Smooth muscle cell (in vitro differentiated cells): ENCODE measurements at regions not wholly inside any gene's neighbourhood (a gene's known extent, or its start where the extent isn't known, plus 50 kb on each side); places are given as distances from the start of the nearest gene placed in this dataset.

Source experiments
- DNase-seq: peaks from one replicate; lab custom pipeline; 2025; ENCODE audit not compliant: unreplicated experiment; lab: John Stamatoyannopoulos, UW
- H2AFZ ChIP-seq: fragments of 200-600 bp; sonication (generic); 2 replicates; pipeline ENCODE4 v1.6.0; 2016; ENCODE audit warnings: antibody characterized with exemption, low read depth, mild to moderate bottlenecking
- H3F3A ChIP-seq: fragments of 200-600 bp; sonication (generic); 2 replicates; pipeline ENCODE4 v1.6.0; 2017; ENCODE audit warnings: antibody characterized with exemption, low read depth
- H3K27ac ChIP-seq: fragments of 200-600 bp; sonication (generic); 2 replicates; pipeline ENCODE4 v1.5.1; 2016; ENCODE audit warnings: low read depth, mild to moderate bottlenecking
- H3K27me3 ChIP-seq: fragments of 200-600 bp; sonication (generic); 2 replicates; pipeline ENCODE4 v1.6.1; 2016; ENCODE audit warnings: low read depth, mild to moderate bottlenecking
- H3K36me3 ChIP-seq: fragments of 200-600 bp; sonication (generic); 2 replicates; pipeline ENCODE4 v1.5.1; 2016; ENCODE audit warnings: low read depth
- H3K4me1 ChIP-seq: fragments of 200-600 bp; sonication (generic); 2 replicates; pipeline ENCODE4 v1.5.1; 2016; ENCODE audit warnings: low read depth
- H3K4me2 ChIP-seq: fragments of 200-600 bp; sonication (generic); 2 replicates; pipeline ENCODE4 v1.6.0; 2016; ENCODE audit warnings: mild to moderate bottlenecking
- H3K4me3 ChIP-seq: fragments of 200-600 bp; sonication (generic); 2 replicates; pipeline ENCODE4 v1.5.1; 2016; ENCODE audit warnings: mild to moderate bottlenecking
- H3K79me2 ChIP-seq: fragments of 200-600 bp; sonication (generic); 2 replicates; pipeline ENCODE4 v1.6.0; 2016; ENCODE audit warnings: low read depth, mild to moderate bottlenecking
- H3K9ac ChIP-seq: fragments of 200-600 bp; sonication (generic); 2 replicates; pipeline ENCODE4 v1.6.0; 2016; ENCODE audit warnings: low read depth
- H3K9me3 ChIP-seq: fragments of 200-600 bp; sonication (generic); replicated peaks from 2 replicates; pipeline ENCODE4 v1.5.1; 2016; ENCODE audit warnings: low read depth
- H4K20me1 ChIP-seq: fragments of 200-600 bp; sonication (generic); 2 replicates; pipeline ENCODE4 v1.6.0; 2016; ENCODE audit warnings: low read depth
- CTCF ChIP-seq: fragments of 200-600 bp; sonication (generic); IDR thresholded peaks from 2 replicates; pipeline ENCODE4 v1.5.1; 2017; ENCODE audit warnings: borderline replicate concordance, mild to moderate bottlenecking, antibody characterized with exemption; ENCODE audit not compliant: insufficient read depth, poor library complexity, severe bottlenecking
- WGBS: methylation state at CpG from one replicate; pipeline ENCODE4 v1.1.7; 2016; ENCODE audit warnings: low lambda C conversion rate; 5-methylcytosine and 5-hydroxymethylcytosine counted together

GRCh38 chr12:17204289-17205054 lies 598.5 kb upstream of the LMO3 start:
- 83% methylated on average over 3 of the region's 3 CpGs for WGBS
- Histone ChIP-seq H4K20me1 (no peaks in the 10 kb centered on the region), H3K9me3 (no peaks in the 10 kb centered on the region), H3K4me3 (no peak overlapping the region), H3F3A (no peaks in the 10 kb centered on the region), H3K36me3 (no peaks in the 10 kb centered on the region), H2AFZ (no peak overlapping the region), H3K27ac (no peak overlapping the region), H3K9ac (no peak overlapping the region), H3K79me2 (no peaks in the 10 kb centered on the region), H3K27me3 (no peaks in the 10 kb centered on the region), H3K4me2 (no peak overlapping the region), H3K4me1 (no peaks in the 10 kb centered on the region)
- no peak for TF ChIP-seq CTCF
- DNase-seq: no peak

- Histone ChIP-seq H3K9me3 (no peaks in the 10 kb centered on the region), H3K4me2 (no peak overlapping the region), H4K20me1 (no peaks in the 10 kb centered on the region), H3K27me3 (no peaks in the 10 kb centered on the region), H3K79me2 (no peaks in the 10 kb centered on the region), H3K9ac (no peak overlapping the region), H3F3A (no peaks in the 10 kb centered on the region), H3K27ac (no peak overlapping the region), H3K4me3 (no peak overlapping the region), H3K36me3 (no peaks in the 10 kb centered on the region), H3K4me1 (no peaks in the 10 kb centered on the region), H2AFZ (no peak overlapping the region)
- no peak for DNase-seq
- no peak for TF ChIP-seq CTCF
- 88% methylated on average over 5 of the region's 5 CpGs for WGBS
Measured at GRCh38 chr12:17203497-17203896, 597.5 kb upstream of the LMO3 start.

- no peak for DNase-seq
- H3K27ac ChIP-seq: no peak overlapping the region
- WGBS: 81% methylated on average over 3 of the region's 3 CpGs
- no peak overlapping the region for H3K4me3 ChIP-seq
- no peaks in the 10 kb centered on the region for H4K20me1 ChIP-seq
- no peak overlapping the region for H3K4me2 ChIP-seq
- H3K9me3 ChIP-seq: no peaks in the 10 kb centered on the region
- H3K4me1 ChIP-seq: no peaks in the 10 kb centered on the region
- H3K79me2 ChIP-seq: no peaks in the 10 kb centered on the region
- TF ChIP-seq CTCF: no peak
- H2AFZ ChIP-seq: no peak overlapping the region
- no peaks in the 10 kb centered on the region for H3K36me3 ChIP-seq
- H3K27me3 ChIP-seq: no peaks in the 10 kb centered on the region
- no peaks in the 10 kb centered on the region for H3F3A ChIP-seq
- H3K9ac ChIP-seq: no peak overlapping the region
Measured at GRCh38 chr12:17197971-17198370, 592.0 kb upstream of the LMO3 start.

- Histone ChIP-seq H3K27me3 (no peaks in the 10 kb centered on the region), H2AFZ (no peak overlapping the region), H3K4me2 (no peak overlapping the region), H3K36me3 (no peaks in the 10 kb centered on the region), H3K9ac (no peak overlapping the region), H3K4me1 (peaks cover 8% of the 10 kb centered on the region), H3F3A (no peaks in the 10 kb centered on the region), H3K27ac (no peak overlapping the region), H3K79me2 (no peaks in the 10 kb centered on the region), H4K20me1 (no peaks in the 10 kb centered on the region), H3K9me3 (no peaks in the 10 kb centered on the region), H3K4me3 (no peak overlapping the region)
- no peak for TF ChIP-seq CTCF
- DNase-seq: no peak
- 61% methylated on average over 1 of the region's 1 CpG for WGBS
Measured at GRCh38 chr12:17192721-17193120, 586.8 kb upstream of the LMO3 start.
